ENCODE measurements at regions not wholly inside any gene's neighbourhood (a gene's known extent, or its start where the extent isn't known, plus 50 kb on each side); places are given as distances from the start of the nearest gene placed in this dataset.

DNA sequence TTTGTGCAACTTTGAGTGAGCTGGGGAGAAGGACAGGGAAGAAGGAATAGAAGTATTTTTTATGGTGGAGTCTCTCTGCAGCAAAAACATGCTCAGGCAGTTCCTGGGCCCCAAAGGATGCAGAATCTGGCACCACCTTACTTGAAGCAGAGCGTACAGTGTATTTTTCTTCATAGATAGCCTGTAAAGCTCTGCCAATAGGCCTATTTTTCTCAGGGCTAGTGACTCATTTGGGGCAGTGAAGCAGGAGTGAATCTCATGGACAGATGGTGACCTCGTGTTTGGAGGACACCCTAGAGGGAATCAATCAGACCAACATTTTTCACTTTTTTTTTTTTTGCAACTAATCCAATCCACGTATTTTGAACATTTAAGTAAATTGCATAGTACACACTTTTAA is 268.1 kb upstream of the CXCR4 start (continued):
- TF ChIP-seq SREBF1 (IDR thresholded peaks at IDR 0.05; ENCODE audit: low read length) (no peak), KDM1A (IDR thresholded peaks at IDR 0.05; ENCODE audit: borderline replicate concordance) (no peak)
- TF ChIP-seq, protein P1, sequence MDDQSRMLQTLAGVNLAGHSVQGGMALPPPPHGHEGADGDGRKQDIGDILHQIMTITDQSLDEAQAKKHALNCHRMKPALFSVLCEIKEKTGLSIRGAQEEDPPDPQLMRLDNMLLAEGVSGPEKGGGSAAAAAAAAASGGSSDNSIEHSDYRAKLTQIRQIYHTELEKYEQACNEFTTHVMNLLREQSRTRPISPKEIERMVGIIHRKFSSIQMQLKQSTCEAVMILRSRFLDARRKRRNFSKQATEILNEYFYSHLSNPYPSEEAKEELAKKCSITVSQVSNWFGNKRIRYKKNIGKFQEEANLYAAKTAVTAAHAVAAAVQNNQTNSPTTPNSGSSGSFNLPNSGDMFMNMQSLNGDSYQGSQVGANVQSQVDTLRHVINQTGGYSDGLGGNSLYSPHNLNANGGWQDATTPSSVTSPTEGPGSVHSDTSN (IDR thresholded peaks at IDR 0.05; ENCODE audit: insufficient replicate concordance, low read depth, low read length): no peak

DNA sequence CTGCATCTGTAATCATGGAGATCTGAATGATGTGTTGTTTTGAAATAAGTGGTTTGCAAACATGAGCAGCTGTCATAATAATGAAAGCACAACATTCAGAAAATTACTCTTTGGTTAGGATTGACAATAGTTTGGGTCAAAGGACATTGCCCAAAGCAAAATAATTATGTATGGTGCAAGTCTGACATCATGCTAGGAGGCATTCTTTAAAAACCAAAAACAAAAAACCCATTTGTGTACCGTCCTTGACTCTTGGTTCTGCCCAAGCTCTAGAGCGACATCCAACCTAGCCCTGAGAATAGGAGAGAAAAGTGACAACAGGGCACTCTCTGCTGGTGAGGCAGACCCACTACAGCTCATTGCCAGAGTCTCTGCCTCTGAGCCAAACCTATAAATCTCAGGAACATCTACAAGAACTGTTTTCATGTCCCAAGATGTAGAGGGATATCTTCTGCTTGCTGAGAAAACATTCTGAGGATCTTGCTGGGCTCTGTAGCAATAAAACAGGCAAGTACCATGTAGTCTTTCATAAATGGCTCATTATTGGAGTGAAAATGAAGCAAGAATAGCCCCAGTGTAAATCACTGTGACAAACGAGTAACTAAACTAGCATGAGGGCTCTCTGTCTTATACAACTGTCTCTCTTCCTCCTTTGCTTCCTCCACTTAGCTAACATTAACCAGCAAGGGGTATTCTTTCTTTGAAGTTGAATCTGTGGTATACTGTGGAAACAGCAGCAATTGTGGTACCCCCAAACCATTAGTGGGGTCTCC is 266.8 kb upstream of the CXCR4 start:
- ChIA-PET CTCF (interaction anchor here (0.5 to 13.1 kb wide), 96 partner anchors 9 to 1380 kb away, joined by 3 to 378 read pairs (median 5); partner anchors contain the start of genes DARS1, MCM6 and RAB3GAP1), RAD21 (ENCODE audit: unreplicated experiment) (interaction anchor here (0.6 to 11.9 kb wide), 72 partner anchors 9 to 1396 kb away, joined by 3 to 254 read pairs (median 5); partner anchors contain the start of genes DARS1, MCM6, R3HDM1 and RAB3GAP1), SMC1A (ENCODE audit: uncharacterized antibody, unreplicated experiment) (interaction anchor here (0.6 to 13.2 kb wide), 72 partner anchors 9 to 1453 kb away, joined by 3 to 348 read pairs (median 5); partner anchors contain the start of gene MCM6), POLR2A (interaction anchor here (0.5 to 1.8 kb wide), 9 partner anchors 145 to 531 kb away, joined by 3 to 7 read pairs (median 3); partner anchors contain the start of gene MCM6)
- intact Hi-C loops (cut with micrococcal nuclease; ENCODE audit: unreplicated experiment) (loop anchor here (1.0 to 2.0 kb wide), 2 partner anchors 468 to 588 kb away; no protein-coding TSS in a partner anchor), in situ Hi-C loops (cut with MboI) (loop anchor here (5.0 to 25.0 kb wide), 3 partner anchors 252 to 1397 kb away; no protein-coding TSS in a partner anchor)
- H3K79me2 ChIP-seq (ENCODE audit: control insufficient read depth, insufficient read depth, low read length): no peaks in the 10 kb centered on the region
- FAIRE-seq (peak; percentile 73), ATAC-seq (peak; percentile 68), DNase-seq (ENCODE audit: low read depth, low spot score) (no peak)
- H3K36me3 ChIP-seq (ENCODE audit: control insufficient read depth in 2 of 2, insufficient read depth in 2 of 2, low read length in 1 of 2): no peaks in the 10 kb centered on the region
- no peak overlapping the region for H3K9ac ChIP-seq (ENCODE audit: control insufficient read depth, insufficient read depth, low read length)
- no peak overlapping the region for H3K27ac ChIP-seq (ENCODE audit: control insufficient read depth, insufficient read depth)
- BruUV-seq (replicated peaks): no TSS peak
- peaks cover 21% of the 10 kb centered on the region for H3K4me1 ChIP-seq (ENCODE audit: control insufficient read depth, insufficient read depth, low read length)
- H3K4me3 ChIP-seq: no peak overlapping the region
- peak overlapping the region; percentile 7; the same call in 1 of the 2 replicates for H3K4me2 ChIP-seq (ENCODE audit: control insufficient read depth, insufficient read depth)
- no peaks in the 10 kb centered on the region for H4K20me1 ChIP-seq (ENCODE audit: control insufficient read depth, insufficient read depth)
- 0% methylated on average over 3 of the region's 3 CpGs for WGBS (ENCODE audit: insufficient coverage, insufficient replicate concordance, low lambda C conversion rate, missing lambda C conversion rate)
- H2AFZ ChIP-seq (ENCODE audit: control insufficient read depth, low read depth, low read length): no peak overlapping the region
- H3K9me3 ChIP-seq (replicated peaks; ENCODE audit: control insufficient read depth, insufficient read depth, low read length): no peaks in the 10 kb centered on the region
- no peaks in the 10 kb centered on the region for H3K27me3 ChIP-seq (replicated peaks in 1 of 2; ENCODE audit: control insufficient read depth in 2 of 2, insufficient read depth in 2 of 2, low read length in 1 of 2)
- TF ChIP-seq ATF7 (IDR thresholded peaks at IDR 0.05; ENCODE audit: low read depth) (peak; percentile 71), MYC (IDR thresholded peaks at IDR 0.05; ENCODE audit: insufficient read depth, insufficient read length, insufficient replicate concordance, low read length, severe bottlenecking) (no peak), ESRRA (IDR thresholded peaks at IDR 0.05; ENCODE audit: low read length) (no peak), EP300 (IDR thresholded peaks at IDR 0.05; ENCODE audit: borderline replicate concordance in 1 of 2, control insufficient read depth in 1 of 2, low read depth in 2 of 2, low read length in 2 of 2) (peak; percentile 28 to 37; a peak in 1 of 4 replicates), NR2C2 (IDR thresholded peaks at IDR 0.05; ENCODE audit: borderline replicate concordance, control insufficient read depth, insufficient read length, low read depth) (no peak), SMC3 (IDR thresholded peaks at IDR 0.05; ENCODE audit: borderline replicate concordance, low read length) (peak; percentile 79; the same call in 1 of the 2 replicates), FOXM1 (IDR thresholded peaks at IDR 0.05; ENCODE audit: low read depth, low read length) (no peak), MTA2 (IDR thresholded peaks at IDR 0.05; ENCODE audit: low read depth) (0 out of 2 replicates have a peak, but pooled peaks have one; percentile 35), NR2F1 (conservative IDR thresholded peaks at IDR 0.05) (0 out of 2 replicates have a peak, but pooled peaks have one; percentile 62), RAD21 (IDR thresholded peaks at IDR 0.05; ENCODE audit: insufficient read depth, low read depth, low read length) (peak; percentile 91), STAT3 (IDR thresholded peaks at IDR 0.05; ENCODE audit: low read depth, low read length) (0 out of 2 replicates have a peak, but pooled peaks have one; percentile 13)
- TF ChIP-seq, protein P2, sequence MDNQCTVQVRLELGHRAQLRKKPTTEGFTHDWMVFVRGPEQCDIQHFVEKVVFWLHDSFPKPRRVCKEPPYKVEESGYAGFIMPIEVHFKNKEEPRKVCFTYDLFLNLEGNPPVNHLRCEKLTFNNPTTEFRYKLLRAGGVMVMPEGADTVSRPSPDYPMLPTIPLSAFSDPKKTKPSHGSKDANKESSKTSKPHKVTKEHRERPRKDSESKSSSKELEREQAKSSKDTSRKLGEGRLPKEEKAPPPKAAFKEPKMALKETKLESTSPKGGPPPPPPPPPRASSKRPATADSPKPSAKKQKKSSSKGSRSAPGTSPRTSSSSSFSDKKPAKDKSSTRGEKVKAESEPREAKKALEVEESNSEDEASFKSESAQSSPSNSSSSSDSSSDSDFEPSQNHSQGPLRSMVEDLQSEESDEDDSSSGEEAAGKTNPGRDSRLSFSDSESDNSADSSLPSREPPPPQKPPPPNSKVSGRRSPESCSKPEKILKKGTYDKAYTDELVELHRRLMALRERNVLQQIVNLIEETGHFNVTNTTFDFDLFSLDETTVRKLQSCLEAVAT (IDR thresholded peaks at IDR 0.05): 0 out of 2 replicates have a peak, but pooled peaks have one; percentile 14
- TF ChIP-seq, protein P3, sequence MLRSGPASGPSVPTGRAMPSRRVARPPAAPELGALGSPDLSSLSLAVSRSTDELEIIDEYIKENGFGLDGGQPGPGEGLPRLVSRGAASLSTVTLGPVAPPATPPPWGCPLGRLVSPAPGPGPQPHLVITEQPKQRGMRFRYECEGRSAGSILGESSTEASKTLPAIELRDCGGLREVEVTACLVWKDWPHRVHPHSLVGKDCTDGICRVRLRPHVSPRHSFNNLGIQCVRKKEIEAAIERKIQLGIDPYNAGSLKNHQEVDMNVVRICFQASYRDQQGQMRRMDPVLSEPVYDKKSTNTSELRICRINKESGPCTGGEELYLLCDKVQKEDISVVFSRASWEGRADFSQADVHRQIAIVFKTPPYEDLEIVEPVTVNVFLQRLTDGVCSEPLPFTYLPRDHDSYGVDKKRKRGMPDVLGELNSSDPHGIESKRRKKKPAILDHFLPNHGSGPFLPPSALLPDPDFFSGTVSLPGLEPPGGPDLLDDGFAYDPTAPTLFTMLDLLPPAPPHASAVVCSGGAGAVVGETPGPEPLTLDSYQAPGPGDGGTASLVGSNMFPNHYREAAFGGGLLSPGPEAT (IDR thresholded peaks at IDR 0.05; ENCODE audit: low read depth): peak; percentile 12; the same call in 1 of the 2 replicates

Measured in GM12878 (cell line).